GM18498 (cell line): ENCODE measurements at regions not wholly inside any gene's neighbourhood (a gene's known extent, or its start where the extent isn't known, plus 50 kb on each side); places are given as distances from the start of the nearest gene placed in this dataset.

ENCODE experiments used
- ATAC-seq: cut with Tn5 transposase; IDR thresholded peaks from one replicate; pipeline ENCODE4 v1.9.1; 2021; ENCODE audit warnings: mild to moderate bottlenecking, moderate library complexity; ENCODE audit not compliant: unreplicated experiment

DNA sequence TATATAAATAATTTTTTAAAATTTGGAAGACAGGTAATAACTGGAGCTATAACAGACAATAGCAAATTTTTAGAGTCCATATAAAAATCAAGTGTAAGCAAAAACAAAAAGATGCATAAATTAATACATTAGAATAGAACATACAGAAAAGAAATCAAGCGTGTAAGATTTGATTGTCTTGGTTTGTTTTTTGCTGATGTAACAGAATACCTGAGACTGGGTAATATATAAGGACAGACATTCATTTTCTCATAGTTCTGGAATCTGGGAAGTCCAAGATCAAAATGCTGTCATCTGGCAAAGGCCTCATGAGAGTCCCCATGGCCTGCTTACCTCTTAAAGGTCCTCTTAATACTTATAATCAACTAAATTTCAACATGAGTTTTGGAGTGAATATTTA is 1010.1 kb downstream of the CDH18 start:
- ATAC-seq, result no peak

DNA sequence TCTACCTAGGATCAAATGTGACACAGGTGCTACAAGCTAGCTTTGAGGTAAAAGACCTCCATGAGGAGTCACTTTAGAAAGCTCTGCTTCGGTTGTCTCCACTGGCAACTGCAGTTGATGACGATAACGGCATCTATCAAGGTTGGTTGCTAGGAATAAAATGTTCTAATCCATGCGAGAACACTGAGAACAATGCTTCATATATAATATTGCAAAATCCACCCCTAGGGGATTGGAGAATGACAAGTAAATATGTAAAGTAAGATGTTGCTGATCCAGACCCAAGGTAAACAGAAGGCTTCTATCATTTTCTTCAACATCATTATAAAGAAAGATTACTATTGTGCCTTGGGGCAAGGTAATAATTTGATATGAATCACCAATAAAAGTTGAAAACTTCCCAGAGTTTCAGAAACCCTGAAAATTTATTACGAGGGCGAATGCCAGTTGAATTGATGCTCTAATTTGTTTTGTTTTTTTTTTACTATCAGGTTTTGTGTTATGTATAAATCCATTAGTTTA is 1003.4 kb downstream of the CDH18 start:
- no peak for ATAC-seq

DNA sequence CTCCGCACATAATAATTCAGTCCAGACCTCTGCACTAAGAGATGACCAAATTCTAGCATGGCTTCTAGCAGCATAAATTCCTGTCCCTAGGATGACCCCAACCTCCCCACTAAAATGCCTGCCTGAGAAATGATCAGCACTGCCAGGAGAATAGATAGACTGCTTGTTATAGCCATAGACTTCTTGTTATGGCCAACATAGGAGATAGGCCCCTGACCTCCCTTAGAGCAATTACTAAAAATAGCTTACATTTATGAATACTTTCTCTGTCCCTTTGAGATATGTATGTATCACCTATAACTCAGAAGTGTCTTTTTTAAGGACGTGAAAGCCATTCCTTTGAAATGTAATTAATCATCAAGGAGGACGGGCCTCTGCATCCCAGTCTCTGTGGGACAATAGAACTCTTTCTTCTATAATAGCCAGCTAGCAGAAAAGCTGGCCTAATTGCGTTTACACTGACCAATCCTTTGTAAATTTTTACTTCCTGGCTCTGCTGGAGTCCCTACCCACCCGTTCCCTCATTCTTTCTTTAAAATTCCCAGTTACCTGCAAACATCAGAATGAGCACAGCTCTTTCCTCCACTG is 1002.7 kb downstream of the CDH18 start:
- ATAC-seq, result no peak

DNA sequence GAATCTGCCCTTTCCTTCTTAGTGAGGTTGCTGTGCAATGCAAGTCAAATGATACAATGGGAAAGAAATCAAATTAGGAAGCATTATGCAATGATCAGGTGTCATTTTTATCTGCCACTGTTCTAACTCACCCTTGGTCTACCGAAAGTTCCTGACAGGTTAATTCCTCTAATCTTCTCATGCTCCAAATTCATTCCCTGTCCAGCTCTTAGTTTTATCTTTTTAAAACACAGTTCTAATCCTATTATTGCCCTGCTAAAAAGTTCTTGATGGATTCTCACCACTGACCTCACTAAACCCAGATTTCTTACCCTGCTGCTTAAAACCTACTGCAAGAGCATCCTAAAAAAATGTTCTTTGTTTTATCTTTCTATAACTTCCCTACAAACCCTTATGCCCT is 1000.9 kb downstream of the CDH18 start:
- ATAC-seq, result no peak

DNA sequence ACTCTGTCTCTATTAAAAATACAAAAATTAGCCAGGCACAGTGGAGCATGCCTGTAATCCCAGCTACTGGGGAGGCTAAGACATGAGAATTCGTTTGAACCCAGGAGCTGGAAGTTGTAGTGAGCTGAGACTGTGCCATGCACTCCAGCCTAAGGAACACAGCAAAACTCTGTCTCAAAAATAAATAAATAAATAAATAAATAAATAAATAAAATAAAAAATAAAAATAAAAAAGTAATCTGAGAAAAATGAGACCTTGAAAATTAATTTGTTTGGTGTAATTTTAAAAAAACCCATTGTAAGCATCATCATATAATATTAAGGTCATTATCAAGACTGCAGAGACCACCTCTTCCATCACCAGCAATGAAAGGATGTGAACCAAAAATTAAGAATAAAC is 997.1 kb downstream of the CDH18 start:
- ATAC-seq, result no peak

DNA sequence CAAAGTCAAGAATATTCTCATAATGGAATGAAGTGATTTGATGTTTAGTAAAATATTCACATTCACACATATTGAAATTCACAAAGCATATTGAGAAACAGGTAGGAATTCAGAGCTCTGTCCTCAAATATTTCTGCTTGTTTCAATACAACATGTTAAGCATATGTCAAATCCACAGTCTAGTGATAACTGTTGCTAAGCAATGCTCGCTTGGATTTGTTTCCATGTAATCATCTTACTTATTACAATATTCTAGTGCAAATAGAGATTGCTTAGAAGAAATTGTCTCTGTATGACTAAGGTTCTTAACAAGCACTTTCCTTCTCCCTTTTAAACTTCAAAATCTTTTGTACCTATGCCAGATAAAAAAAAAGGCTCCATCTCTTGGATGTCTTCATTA is 995.7 kb downstream of the CDH18 start:
- no peak for ATAC-seq

DNA sequence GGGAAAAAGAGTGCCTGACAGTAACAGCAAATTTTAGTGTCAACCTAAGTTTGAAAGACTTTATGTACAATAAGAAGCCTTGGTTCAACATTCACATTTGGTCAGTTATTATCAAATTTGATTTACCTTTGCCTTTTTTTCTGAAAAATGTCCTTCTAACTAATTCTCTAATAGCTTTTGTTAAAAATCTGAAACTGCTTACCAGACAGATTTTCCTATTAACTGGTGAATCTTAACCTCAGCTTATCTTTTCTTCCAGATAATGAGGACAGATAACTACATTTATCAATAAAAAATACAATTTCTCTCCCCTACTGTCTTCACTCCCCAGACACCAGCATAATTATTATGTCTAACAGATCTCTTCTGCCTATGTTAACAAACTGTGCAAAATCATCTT is 988.5 kb downstream of the CDH18 start:
- no peak for ATAC-seq

DNA sequence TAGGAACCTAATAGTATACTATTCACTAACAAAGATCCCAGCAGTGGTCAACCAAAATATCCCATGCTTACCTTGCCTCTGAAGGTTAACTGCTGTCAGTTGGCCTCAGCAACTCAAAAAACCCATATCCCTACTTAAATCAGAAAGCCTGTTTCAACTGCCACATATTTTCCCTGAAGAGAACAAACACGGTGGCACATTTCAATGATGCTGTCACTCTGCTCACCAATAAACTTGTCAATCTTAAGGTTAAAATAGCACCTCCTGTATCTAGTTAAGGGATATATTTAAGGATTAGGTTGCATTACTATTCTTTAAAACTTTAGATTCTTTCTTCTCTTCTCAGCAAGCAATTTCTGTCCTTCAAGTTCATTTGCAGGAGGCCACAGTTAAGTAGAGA is 986.9 kb downstream of the CDH18 start:
- no peak for ATAC-seq

DNA sequence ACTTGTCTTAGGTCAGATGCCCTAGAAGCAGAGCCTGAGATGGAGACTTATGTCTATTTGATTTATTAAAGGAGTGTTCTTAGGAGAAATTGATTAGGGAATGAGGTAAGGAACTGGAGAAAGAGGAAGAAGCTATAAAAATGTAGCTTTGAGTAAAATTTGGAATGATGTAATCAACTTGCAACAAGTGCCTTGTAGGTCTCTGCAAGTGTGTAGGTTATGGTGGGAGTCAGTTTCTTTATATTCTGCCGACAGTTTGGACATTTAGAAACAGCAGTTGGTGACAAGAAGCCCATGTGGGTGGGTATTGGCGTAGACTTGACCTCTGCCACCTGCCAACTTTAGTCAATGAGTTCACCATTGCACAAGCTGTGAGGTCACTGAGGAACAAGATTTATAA is 986.5 kb downstream of the CDH18 start:
- ATAC-seq, result no peak

DNA sequence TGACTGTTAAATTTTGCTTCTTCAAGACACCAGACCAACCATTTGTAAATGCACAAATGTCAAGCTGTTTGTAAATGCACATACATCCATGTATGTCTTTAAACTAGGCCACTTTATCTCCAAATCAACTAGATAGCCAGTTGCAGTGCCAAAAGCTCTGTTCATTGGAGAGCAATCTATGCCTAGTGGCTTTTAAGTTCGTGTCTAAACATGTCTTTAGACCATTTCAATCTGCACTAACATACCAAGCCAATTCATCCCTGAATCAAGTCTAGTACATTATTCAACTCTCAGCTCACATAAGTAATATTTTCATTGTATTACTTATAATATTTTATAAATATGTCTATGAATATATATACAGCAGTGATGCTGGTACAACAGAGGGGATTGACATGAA is 985.9 kb downstream of the CDH18 start:
- no peak for ATAC-seq

DNA sequence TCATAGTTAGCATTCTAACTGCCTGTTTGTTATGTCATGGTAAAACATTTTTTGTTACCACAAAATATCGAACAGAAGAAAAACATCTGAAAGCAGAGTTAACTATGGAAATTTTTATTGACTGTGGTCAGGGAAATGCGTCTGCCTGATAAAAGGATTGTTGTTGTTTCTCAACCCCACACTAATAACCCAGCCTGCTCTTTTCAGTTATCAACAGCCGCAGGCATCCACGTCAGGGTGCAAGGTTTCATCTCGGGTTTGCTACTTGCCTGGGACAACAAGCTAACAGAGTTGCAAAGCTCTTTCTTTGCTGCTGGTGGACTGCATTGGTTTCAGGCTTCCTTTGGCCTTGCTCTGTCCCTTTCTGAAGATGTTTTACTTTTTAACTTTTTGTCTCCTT is 969.2 kb downstream of the CDH18 start:
- no peak for ATAC-seq

DNA sequence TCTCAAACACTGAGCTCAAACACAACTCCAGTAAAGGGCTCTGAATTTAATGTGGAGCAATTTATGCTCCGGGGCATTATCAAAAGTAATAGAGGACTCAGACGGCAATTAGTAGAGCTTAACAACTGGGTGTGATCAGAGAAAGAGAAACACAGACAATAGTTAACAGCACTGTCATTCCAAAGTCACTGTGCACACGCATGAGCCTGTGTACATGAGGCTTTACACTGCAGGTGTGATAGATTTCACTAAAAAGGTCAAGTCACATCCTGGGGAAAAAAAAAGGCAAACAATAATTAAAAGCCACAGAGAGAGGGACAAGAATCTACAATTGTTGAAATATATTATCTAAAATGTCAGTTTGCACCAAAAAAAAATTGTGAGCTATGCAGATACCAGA is 956.5 kb downstream of the CDH18 start:
- ATAC-seq, result no peak

DNA sequence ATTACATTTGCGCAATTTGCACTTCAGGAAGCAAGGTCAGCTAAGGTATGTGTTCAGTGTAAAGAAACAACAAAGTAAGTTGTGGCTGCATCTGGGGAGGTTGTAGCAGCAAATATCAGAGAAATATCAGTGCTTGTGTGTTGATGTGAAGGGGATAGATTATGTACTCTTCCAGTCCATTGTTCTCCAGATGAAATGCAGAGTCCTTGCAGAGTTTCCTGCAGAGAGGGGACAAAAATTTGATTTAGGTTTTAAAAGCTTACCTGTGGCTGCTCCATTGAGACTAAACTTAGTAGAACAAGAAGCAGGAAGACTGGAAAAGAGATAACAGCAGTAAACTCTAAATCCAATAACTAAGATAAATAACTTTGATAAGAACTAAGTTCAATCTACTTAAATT is 952.2 kb downstream of the CDH18 start:
- no peak for ATAC-seq

DNA sequence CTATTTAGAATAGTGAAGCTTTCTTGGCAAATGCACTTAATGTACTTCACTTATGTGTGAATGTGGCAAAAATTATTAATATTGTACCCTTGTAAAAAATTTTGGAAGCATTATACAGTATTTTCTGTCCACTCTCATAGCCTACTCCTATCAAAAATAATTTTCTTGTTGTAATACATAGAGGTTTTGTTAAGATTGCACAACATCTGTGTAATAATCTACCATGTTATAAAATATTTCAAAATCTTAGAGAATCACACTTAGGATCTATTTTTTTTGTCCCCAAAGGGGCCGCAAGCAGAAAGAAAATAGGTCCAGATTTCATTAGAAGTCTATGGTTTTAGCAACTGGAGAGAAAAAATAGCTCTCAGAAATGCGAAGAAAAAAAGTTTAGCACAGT is 945.9 kb downstream of the CDH18 start:
- no peak for ATAC-seq

DNA sequence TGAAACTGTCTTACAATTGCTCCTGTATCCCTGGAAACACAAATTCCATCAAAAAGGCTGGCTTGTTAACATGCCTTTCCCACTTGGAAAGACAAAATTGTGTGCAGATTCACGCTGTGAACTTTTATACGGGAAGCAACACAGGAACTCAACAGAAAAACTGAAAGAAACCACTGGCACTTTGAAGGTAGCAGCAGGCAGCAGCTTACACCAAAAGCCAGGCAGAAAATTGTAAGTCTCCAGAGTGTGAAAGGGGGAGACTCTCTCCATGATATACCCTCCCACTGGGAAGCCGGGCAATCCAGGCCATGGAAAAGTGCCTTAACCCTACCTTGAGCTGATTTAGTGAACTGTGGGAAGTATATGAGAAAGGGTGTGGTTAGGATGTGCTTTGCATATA is 943.7 kb downstream of the CDH18 start:
- no peak for ATAC-seq

DNA sequence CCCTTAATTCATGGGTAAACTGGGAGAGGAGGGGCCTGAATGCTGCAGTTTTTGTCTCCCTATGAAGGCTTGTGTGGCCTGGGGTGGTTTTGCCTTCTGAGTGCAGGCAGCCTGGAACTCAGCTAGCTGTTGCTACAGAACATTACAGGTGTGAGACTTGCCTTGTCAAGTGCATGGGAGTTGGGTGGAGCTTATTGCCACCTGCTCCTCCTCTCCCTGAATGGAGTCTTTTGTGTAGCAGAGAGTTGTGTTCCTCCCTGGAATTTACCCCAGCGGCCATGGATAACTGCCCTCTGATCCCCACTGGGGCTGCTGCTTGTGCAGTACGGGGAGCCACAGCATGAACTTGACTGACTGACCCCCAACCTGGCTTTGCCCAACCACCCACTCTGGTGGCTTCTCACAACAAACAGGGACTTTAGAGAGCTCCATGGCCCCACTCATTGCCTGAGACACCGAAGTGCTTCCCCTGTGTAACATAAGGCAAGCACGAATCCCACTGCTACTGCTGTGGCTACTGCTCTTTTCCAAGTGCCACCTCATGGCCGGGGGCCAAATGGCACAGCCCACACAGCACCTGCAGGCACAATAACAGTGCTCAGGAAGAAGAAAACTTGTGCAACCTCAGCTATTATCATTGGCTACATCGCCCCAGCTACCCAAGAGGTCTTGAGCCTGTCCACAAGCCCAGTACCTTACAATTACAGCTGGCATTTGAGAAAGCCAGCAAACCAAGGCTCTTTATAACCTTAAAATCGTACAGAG is 942.9 kb downstream of the CDH18 start:
- no peak for ATAC-seq

DNA sequence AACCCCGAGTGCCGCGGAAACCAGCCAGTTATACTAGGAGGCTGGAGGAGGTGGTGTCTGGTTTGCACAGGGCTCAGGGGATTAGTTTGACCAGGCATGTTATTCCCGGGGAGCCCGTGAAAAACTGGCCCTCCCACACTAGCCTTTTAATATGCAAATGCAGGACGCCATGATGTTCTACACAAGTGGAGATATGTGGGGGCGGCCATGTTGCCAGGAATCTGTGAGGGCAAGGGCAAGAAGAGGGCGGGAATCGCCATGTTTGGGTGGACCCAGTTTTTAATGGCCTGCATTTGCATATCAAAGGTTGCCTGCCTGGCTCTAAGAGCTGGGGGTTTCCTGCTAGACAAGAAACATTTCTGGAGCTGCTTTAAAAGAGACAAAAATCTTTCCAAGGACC is 940.7 kb downstream of the CDH18 start:
- ATAC-seq, result no peak

DNA sequence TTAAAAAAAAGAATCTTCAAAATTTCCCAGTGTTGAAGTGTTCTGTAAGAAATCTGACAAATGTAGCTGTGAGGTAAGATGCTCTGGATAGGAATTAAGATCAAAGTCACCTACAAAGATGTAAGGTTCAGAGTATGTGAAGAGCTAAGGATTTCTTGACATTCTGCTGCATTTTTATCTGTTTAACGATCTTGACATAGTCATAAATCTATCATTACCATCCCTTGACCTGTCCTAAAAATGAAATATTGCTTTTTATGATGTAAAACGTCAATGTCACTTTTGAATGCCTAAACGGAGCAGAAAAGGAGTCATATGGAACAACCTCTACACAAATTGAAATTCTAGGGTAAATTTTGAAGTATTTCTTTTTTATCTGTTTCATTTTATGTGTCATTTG is 939.3 kb downstream of the CDH18 start:
- no peak for ATAC-seq

DNA sequence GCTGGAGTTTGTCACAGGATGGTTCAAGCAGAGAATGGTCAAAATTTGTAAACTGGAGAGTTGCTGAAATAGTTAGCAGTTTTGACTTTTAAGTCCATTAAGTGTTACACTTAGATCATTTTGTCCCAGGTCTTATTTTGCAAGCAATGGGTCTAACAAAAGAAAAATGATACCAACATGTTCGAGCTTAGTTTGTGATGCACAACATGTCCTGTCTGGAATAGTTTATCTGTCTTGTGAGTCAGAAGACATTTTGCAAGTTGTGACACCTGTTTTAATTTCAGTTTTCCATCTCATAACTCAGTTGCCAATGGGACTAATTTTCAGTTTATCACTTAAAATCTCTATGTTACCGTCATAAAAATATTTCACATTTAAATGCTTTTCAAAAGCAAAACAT is 929.8 kb downstream of the CDH18 start:
- ATAC-seq, result no peak

DNA sequence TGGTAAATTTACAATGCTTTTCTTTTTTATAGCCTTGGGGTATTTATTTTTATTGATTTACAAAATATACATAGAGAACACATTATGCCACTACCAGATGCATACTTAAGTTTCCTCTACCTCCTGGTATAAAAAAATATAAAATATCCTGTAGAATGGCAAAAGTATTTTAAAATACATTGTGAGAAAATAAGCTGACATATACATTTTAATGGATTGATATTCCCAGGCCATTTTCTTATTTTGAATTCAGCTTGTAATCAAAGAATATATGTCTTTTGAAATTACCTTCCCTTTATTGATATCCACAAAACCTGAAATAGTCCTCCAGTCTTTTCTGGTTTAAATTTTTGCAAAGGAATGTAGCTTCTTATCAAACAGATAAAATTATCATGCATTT is 923.9 kb downstream of the CDH18 start:
- ATAC-seq, result no peak

DNA sequence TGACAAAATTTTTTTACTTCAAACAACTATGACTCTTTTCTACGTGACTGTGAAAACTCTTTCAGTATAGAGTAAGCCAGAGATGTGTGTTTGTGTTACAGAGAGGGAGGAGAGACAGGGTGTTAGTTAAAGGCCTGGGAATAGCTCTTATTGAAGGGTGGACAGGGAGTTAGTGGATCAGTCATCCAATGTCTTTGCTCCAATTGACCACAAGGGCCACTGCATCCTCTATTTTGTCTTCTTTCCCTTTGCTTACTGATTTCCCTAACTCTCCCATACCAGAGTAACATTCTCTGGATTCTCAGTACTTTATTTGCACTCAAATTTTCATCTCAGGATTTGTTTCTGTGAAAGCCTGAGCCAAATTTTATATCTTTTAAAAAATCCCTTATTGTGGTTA is 920.3 kb downstream of the CDH18 start:
- no peak for ATAC-seq

DNA sequence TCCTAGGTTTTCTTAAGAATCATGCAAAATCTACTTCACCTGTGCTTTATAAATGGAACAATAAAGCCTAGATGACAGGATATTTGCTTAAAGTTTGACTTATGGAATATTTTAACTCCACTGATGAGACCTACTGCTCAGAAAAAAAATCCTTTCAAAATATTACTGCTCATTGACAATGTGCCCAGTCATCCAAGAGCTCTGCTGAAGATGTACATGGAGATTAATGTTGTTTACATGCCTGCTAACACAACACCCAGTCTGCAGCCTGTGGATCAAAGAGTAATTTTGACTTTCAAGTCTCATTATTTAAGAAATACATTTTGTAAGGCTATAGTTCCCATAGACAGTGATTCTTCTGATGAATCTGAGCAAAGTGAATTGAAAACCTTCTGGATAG is 889.6 kb downstream of the CDH18 start:
- no peak for ATAC-seq

DNA sequence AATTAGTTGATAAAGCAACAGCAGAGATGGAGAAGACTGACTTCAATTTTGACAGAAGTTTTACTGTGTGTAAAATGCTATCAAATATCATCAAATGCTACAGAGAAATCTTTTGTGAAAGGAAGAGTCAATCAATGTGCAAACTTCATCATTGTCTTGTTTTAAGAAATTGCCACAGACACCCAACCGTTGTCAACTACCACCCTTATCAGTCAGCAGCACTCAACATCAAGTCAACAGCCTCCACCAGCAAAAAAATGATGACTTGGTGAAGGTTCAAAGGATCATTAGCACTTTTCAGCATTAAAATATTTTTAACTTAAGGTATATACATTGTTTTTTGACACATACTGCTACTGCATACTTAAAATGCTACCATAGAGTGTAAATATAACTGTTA is 888.8 kb downstream of the CDH18 start:
- ATAC-seq, result no peak
